WTC11 (cell line): ENCODE measurements at regions not wholly inside any gene's neighbourhood (a gene's known extent, or its start where the extent isn't known, plus 50 kb on each side); places are given as distances from the start of the nearest gene placed in this dataset.

ENCODE experiments used
- CTCF ChIP-seq: fragments of 200-600 bp; IDR thresholded peaks from 2 replicates; pipeline ENCODE4 v1.8.0; 2022; ENCODE audit warnings: antibody characterized with exemption
- ELF4 ChIP-seq: sonication (generic); formaldehyde crosslinking; IDR thresholded peaks from 2 replicates; pipeline ENCODE4 v1.8.1; 2022; ENCODE audit warnings: low read depth, mild to moderate bottlenecking, moderate library complexity, missing genetic modification reagents
- ERG ChIP-seq: fragments of 250-450 bp; sonication (Bioruptor Pico); IDR thresholded peaks from 2 replicates; pipeline ENCODE4 v1.8.0; 2021; ENCODE audit warnings: mild to moderate bottlenecking
- JUN ChIP-seq: sonication (generic); formaldehyde crosslinking; IDR thresholded peaks from 2 replicates; pipeline ENCODE4 v1.8.0; 2023; ENCODE audit warnings: mild to moderate bottlenecking, missing genetic modification reagents
- NR3C1 ChIP-seq: sonication (generic); formaldehyde crosslinking; conservative IDR thresholded peaks from 2 replicates; pipeline ENCODE4 v1.8.1; 2023; ENCODE audit warnings: low read depth, mild to moderate bottlenecking, missing genetic modification reagents
- SMAD4 ChIP-seq: sonication (generic); formaldehyde crosslinking; IDR thresholded peaks from 2 replicates; pipeline ENCODE4 v1.8.0; 2022; ENCODE audit warnings: mild to moderate bottlenecking, missing genetic modification reagents
- USF2 ChIP-seq: sonication (generic); formaldehyde crosslinking; IDR thresholded peaks from 2 replicates; pipeline ENCODE4 v1.8.1; 2023; ENCODE audit warnings: mild to moderate bottlenecking, missing genetic modification reagents, moderate library complexity
- ZNF532 ChIP-seq: fragments of 250-450 bp; sonication (Bioruptor Pico); IDR thresholded peaks from 2 replicates; pipeline ENCODE4 v1.9.0; 2021; ENCODE audit warnings: mild to moderate bottlenecking, borderline replicate concordance

GRCh38 chr9:90394871-90395270 is 247.8 kb downstream of the DIRAS2 start:
- TF ChIP-seq SMAD4 (CRISPR knock-in tag) (no peak), ERG (CRISPR knock-in tag) (no peak), ZNF532 (CRISPR knock-in tag) (no peak), CTCF (no peak), NR3C1 (CRISPR knock-in tag) (no peak), USF2 (CRISPR knock-in tag) (no peak), ELF4 (CRISPR knock-in tag) (no peak), JUN (no peak)
